Daoy (cell line): ENCODE measurements at regions not wholly inside any gene's neighbourhood (a gene's known extent, or its start where the extent isn't known, plus 50 kb on each side); places are given as distances from the start of the nearest gene placed in this dataset.
"Not testable (repeated sequence)": the region's sequence is repeated elsewhere in the genome, so short reads cannot be mapped to it uniquely, and the experiment has no call there.

Experiments used
- DNase-seq: peaks from one replicate; pipeline ENCODE4 v3.0.0-alpha.2; 2015; ENCODE audit warnings: low read depth

DNA sequence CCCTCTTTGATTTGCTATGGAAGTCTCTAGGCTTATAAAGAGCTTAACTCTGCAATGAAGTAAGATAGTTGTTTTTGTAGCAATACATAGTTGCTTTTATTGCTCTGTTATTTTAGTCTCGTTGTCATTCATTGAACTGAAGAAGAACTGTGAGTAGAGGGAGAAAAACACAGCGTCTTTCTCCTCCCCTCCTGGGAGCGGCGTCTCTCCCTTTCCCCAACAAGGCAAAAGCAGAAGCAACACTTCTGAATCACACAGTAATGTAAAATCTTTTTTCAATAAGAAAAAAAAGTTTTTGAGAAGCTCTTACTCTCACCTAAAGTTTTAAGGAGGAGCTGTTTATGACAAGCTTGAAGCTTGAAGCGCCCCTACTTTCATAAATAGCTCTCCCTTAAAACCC, 119.3 kb upstream of the SLC7A14 start:
- DNase-seq, result no peak

DNA sequence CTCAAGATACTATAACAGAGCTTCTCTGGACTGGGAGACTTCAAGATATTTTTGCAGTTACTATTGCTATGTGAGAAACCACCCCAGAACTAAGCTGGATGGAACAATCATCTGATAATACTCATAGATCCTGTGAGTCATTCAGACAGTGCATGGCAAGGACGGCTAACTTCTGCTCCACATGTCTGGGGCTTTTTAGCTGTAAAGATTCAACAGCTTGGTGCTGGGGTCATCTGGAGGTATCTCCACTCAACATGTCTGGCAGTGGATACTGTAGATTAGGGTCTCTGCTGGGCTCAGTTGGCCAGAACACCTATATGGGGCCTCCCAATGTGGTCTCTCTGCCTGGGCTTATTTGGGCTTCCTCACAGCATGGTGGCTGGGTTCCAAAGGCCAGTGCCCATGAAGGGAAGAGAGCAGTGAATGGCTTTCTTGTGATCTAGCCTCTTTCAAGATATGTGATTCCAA, 117.3 kb upstream of the SLC7A14 start:
- peak; percentile 71 for DNase-seq

DNA sequence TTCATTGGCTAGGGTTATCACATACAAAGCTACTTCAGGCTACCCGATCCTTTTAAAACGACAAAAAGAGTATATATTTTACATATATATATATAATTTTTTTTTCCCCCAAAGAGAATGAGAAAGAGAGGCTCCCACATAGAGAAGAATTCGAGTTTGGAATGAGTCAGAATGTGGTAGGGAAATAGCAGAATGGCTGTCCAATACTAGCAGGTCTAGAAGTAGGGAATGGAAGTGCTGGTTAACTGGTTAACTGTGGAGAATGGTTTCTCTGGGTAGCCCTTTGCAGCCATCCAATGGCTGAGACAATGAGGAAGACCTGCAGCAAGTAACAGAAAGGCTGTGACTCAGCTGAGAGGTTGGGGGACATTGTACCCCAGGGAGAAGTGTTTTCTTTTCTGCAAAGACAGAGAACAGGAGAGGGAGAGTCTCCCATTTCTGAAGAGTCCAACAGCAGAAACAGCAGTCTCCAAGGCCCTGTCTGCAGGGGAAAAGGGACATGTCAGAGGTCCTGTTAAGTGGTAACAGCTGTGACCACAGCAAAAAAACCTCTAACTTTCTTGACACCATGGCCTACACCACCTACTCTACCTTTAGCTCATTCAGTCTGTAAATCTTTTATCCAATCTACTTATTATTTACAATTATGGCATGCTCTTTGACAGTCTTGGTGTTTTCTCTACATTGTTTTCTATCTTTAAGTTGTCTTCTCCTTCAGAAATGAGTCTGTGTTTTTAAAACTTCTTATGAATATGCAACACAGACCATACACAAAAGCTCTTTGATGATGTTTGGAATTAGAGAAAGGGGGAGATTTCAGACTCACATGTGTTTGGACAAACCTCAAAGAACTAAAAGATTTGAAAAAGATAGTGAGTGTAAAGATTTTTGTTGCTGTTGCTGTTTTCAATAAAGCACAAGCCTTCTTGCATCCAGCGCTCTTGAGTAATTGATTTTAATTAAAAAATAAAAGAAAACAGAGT, 116.1 kb upstream of the SLC7A14 start:
- no peak for DNase-seq

DNA sequence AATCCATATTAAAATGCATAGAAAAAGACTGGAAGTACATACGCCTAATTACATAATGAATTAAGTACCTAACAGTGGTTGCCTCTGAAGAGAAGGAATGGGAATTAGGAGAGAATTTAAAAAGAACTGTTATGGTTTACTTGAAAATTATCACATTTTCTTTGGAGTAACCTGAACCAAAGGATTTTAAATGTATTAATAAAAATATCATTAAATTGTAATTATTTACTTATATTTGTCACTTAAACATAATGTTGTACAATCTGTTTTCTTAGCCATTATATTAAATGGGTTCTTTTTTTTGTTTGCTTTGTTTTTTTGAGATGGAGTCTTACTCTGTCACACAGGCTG, 114.2 kb upstream of the SLC7A14 start:
- DNase-seq, result no peak

DNA sequence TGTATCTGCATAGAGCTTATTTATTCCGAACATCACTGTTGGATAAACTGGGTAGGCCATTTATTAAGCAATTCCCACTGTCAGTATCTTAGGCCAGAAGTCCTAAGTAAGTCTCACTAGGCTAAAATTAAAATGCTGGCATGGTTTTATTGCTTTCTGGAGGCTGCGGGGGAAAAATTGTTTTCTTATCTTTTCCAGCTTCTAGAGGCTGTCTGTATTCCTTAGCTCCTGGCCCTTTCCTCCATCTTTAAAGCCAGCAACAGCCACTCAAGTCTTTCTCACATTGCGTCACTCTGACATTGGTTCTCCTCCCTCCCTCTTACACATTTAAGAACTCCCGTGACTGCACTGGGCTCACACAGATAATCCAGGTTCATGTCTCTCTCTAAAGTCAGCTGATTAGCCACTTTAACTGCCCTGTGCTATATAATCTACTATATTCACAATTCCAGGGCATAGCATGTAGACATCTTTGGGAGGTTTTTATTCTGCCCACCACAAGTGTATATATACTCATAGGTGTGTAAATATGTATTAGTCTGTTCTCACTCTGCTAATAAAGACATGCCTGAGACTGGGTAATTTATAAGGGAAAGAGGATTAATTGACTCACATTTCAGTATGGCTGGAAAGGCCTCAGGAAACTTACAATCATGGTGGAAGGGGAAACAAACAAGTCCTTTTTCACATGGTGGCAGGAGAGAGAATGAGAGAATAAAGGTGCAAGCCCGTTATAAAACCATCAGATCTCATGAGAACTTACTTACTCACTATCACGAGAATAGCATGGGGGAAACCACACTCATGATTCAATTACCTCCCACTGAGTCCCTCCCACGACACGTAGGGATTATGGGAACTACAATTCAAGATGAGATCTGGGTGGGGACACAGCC, 113.5 kb upstream of the SLC7A14 start:
- peak; percentile 31 for DNase-seq

DNA sequence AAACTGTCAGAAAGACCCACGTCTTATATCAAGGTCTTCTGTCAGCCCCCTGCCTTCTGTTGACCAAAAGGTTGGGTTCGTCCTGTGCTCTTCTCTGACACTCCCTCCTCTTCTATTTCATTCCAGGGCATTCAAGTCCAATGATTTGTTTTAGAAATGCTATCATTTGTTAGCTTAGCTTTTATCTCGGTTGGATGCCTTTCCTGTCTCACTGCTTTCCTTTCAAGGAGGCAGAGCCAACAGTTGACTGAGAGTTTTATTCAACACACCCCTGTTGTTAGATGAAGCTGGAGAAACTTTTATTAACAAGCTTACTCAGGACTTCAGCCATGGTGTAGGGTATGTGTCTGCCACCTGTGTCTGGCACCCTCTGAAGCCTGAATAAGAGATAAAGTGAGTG, 112.0 kb upstream of the SLC7A14 start:
- DNase-seq, result no peak

DNA sequence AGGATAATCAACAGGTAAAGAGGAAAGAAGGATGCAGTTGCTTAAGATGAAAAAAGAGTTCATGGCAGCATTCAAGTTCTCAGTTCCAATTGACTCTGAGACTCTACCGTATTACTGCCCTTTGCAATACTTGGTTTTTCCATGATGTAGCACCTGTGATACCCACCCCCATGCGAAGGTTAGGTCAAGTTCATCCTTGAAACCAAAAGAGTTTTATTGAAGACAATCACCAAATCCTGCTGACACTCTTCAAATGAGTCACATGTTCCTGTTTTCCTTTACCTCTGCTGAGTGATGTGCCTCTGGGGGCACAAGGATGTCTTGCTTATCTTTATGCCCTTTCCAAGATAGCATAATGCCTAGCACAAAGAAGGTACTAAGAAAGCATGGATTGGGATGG, 111.3 kb upstream of the SLC7A14 start:
- no peak for DNase-seq

DNA sequence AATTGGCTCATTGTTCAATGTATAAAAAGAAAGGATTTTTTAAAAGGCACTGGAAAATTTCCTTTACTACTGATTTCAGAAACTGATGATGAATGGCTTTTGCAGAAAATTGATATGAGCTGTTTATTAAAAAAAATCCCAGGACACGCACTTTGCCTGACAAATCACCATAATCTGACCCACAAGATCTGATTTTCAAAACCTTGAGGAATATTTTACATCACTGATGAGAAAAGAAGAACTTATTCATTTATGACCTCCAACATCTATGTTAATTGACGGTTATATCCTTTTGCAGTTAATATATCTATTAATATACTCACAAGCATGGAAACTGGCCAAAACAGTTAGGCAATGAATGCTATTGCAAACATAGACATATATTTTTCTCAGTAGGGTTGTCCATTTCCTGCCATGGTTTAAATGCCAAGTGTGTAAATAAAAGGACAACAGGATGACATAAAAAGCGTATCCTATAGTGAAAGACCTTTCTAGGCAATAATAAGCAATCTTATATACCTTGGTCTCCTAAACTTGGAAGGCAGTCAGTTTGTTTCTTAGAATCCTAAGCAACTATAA, 109.7 kb upstream of the SLC7A14 start:
- DNase-seq, result no peak

DNA sequence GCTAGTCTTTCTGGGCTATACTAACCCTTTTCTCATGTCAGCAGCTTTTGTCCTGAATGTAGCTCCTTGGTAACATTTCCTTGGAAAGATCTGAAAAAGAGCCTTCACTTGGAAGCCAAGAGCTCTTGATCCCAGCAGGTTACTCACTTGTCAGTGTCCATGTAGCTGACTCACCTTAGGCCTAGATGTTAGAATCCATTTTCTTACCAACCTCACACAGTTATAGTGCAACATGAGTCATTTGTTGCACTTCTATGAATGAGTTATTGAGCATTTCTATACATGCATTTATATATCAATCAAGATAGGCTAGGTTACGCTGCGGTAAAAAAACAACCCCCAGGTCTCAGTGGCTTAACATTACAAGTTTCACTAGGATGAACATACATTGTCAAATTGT, 106.8 kb upstream of the SLC7A14 start:
- DNase-seq, result no peak

DNA sequence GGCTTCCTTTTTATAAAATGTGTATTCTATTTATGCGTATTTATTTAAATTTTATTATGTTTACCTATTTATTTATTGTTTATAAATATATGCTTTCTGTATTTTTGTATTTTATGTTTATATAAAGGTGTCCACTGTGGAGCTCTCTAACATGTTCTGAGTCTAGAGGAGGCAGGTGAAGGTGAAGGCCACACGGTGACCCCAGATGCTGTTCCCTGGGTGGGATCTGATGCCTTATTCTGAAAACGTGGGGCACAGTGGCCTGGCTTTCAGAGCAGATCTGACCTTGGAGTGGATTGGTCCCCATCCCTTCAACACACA, 104.7 kb upstream of the SLC7A14 start:
- DNase-seq, result no peak

DNA sequence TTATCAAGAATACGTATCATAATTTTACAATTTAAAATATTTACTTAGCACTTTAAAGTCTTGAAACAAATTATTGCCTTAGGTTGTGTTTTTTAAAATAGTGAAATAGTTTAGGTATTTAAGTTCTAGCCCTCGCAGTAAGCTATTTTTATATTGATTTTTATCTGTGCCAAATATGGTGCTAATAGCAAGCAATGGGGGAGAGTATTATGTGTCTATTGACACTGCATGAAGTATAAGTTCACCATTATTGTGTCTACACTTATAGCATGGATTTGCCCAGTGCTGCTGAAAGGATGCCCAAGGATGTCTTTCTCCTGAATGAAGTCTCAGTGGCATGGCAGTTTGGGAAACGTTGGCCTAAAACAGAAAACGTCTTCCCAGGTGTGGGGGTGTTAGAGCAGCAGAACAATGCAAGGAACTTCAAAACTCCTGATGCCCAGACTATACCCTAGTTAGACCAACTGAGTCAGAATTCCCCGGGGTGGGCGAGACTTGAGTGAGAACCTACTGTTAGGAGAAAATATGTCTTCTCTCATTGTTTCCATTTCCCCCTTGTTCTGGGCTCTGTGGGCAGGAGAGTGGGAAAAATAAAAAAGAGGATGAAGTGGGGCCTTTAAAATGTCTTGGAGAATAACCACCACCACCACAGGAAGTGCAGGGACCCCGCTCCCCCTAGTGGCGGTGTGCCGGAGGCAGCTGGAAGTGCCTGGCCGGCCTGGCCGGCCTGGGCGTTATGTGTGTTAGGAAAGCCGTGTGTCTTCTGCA, 104.2 kb upstream of the SLC7A14 start:
- peak; percentile 70 for DNase-seq

DNA sequence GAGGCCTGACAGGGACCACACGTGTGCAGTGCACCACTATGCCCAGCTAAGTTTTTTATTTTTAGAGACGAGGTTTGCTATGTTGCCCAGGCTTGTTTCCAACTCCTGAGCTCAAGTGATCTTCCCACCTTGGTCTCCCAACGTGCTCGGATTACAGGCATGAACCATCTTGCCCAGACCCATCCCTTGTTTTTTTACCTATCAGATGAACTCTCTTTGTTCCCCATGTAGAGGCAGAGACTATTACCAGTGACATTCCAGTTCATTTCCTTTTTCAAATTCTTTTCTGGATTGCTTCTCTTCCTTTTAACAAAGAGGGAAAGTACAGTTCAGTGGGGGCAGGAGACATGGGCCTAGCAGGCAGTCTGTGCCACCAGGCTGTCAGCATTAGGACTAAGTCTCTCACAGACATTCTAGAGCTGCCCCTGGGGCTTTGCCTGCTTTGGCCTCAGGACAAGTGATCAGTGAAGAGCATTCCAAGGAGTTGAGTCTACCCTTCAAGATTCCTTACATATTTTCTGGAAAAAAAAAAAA, 103.5 kb upstream of the SLC7A14 start:
- peak; percentile 67 for DNase-seq

DNA sequence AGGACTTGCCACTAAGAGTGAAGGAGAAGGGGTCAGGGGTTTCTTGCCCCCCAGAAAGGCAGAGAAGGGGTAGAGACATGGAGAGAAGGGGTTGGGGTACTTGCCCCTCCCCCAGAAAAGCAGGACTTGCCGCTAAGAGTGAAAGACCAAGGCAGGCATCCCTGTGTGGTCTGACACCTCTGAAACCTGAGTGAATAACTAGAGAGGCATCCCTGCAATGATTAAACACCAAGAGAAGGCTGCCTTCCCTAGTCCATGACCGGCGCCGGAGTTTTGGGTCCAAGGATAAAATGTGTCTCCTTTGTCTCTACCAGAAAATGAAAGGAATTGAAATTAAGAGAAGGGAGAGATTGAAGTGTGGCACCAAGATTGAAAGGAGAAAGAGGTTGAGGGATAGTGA, 102.3 kb upstream of the SLC7A14 start:
- not testable (repeated sequence) for DNase-seq

DNA sequence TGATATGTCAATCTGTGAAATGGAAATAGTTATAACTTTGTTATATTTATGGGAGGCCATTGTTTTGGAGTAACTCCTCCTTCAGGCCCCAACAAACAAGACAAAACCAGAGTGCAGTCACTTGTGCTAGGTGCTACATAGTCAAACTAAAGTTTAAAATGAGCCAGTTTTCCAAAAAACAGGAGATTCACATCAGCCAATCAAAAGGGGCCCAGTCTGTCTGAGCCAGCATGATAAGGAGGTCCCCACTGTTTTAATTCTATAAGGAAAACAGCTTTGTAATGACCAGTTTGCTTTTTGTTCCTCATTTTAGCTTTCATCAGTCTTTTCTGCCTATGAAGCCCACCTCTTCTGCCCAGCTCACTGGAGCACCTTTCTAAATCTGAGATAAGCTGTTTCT, 94.7 kb upstream of the SLC7A14 start:
- no peak for DNase-seq

DNA sequence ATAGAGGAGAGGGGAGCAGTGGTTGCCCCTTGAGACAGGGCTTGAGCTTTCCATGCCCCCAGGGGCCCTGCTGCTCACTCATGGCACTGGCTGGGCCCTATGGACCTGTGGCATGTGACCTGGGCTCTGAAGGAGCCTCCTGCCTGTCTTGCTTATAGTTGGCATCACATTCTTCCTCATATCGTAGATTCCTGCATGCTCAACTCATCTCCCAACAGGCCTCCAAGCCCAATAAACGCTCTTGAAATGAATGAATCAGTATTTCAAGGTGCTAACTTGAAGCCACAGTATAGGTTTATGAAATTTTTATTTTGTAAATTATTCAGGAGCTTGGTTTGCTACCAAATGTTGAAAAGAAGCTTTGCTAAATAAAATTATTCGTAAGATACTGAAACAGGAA, 93.3 kb upstream of the SLC7A14 start:
- no peak for DNase-seq

DNA sequence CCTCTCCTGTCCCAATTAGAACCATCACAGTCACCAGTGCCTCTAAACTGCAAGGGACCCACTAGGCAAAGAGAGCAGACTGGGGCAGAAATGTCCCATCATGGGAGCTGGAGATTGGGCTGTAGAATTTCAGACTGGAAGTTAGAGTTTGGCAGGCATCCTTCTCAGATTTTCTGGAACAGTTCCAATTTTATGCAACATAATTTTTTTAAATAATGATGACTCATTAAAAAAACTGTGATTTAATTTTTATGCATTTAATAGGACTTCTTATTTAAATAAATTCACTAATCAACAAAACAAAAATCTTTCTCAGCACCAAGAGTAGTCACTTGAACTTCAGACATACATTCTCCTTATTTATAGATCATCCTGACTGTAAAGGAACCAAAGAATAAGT, 84.6 kb upstream of the SLC7A14 start:
- no peak for DNase-seq

DNA sequence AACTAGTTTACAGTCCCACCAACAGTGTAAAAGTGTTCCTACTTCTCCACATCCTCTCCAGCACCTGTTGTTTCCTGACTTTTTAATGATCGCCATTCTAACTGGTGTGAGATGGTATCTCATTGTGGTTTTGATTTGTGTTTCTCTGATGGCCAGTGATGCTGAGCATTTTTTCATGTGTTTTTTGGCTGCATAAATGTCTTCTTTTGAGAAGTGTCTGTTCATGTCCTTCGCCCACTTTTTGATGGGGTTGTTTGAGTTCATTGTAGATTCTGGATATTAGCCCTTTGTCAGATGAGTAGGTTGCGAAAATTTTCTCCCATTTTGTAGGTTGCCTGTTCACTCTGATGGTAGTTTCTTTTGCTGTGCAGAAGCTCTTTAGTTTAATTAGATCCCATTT, 77.1 kb upstream of the SLC7A14 start:
- not testable (repeated sequence) for DNase-seq

DNA sequence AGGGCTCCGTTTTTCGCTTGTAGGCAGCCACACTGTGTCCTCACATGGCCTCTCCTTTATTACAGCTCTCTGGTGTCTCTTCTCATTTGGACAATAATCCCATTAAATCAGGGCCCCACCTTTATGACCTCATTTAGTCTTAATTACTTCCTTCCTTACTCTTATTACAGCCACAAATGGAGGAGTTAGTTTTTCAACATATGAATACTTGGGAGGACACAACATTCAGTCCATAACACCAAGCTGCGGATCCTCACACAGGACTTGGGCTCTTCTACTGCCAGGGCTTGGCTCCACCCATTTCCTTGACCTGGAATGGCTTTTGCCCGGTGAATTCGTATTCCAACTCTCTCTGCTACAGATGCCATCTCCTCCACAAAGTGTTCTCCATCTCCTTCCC, 74.3 kb upstream of the SLC7A14 start:
- no peak for DNase-seq

DNA sequence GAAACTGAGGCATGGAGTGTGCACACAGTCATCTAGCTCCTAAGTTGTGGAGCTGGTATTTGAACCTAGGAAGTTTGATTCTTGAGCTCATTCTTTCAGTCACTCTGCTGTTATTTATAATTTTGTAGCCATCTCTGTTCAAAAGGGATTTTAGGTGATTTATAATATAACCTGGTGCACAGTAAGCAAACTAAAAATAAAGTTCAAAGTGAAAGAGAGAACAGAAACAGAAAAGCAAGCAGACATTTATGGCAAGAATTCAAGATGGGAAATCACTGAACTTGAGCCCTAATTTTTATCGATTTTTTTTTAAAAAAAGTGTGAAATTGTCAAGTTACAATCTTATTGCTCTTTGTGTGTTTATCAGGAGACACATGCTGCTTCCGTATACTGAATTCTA, 71.4 kb upstream of the SLC7A14 start:
- DNase-seq, result no peak

DNA sequence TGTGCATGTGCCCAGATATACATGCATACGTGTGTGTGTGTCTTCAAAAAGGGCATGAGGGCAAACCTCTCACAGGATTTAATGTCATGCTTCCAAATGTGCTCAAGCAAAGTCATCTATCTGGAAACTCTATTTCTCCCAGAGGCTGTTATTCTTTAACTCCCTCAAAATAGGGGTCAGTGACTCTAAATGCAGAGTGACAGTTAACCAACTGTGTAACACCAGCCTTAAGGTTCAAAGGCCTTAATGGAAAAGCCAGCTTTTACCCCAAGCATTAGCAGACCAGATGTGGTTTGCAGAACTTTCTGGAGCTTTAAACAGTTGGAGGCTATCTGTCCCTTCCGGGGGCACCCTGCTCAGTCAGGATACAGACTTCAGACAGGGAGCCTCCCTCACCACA, 70.4 kb upstream of the SLC7A14 start:
- no peak for DNase-seq

DNA sequence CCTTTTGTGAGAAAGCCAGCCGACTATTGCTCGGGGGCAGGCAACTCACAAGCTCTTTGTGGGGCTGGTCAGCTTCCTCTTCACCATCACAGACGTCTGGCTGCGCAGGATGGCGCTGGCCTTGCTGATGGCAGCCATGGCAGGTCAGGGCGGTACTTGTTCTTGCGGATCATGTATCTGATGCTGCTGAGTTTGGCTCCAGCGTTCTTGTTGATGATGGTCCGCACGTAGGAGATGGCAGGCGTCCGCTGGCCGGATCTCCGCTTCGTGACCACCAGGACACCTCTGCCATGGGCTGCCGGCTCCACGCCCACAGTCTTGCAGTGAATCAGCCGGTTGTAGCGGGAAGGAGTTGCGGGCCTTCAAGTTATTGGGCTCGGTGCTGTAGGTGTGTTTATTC, 67.9 kb upstream of the SLC7A14 start:
- DNase-seq, result no peak
